ENCODE measurements at regions not wholly inside any gene's neighbourhood (a gene's known extent, or its start where the extent isn't known, plus 50 kb on each side); places are given as distances from the start of the nearest gene placed in this dataset.

GRCh38 chr9:113823421-113823820 is 52.7 kb upstream of the ZNF618 start:
- no peak overlapping the region for H2AFZ ChIP-seq (ENCODE audit: low read depth, low read length)
- no peak overlapping the region for H3K9ac ChIP-seq (ENCODE audit: low read length)
- no peak overlapping the region for H4K8ac ChIP-seq (ENCODE audit: low read length)
- no peaks in the 10 kb centered on the region for H3K79me1 ChIP-seq (replicated peaks; ENCODE audit: low read length, poor library complexity, severe bottlenecking)
- no peak overlapping the region for H3K14ac ChIP-seq (ENCODE audit: low read length in 2 of 2)
- no peaks in the 10 kb centered on the region for H3K36me3 ChIP-seq (ENCODE audit: control insufficient read depth in 1 of 2, insufficient read depth in 2 of 2, low read depth in 1 of 2, low read length in 2 of 2)
- H3K27ac ChIP-seq (ENCODE audit: low read length, poor library complexity, severe bottlenecking), result no peak overlapping the region
- H2BK12ac ChIP-seq (ENCODE audit: low read length in 2 of 2), result no peak overlapping the region
- no peak overlapping the region for H2BK15ac ChIP-seq (ENCODE audit: low read depth, poor library complexity, severe bottlenecking)
- peaks cover 14% of the 10 kb centered on the region for H3K9me3 ChIP-seq (ENCODE audit: control insufficient read depth, low read length)
- no peak overlapping the region for H2BK5ac ChIP-seq (ENCODE audit: low read depth, low read length, poor library complexity, severe bottlenecking)
- no peak overlapping the region for H3K4me2 ChIP-seq (ENCODE audit: low read length, poor library complexity, severe bottlenecking)
- no peak overlapping the region for H2BK120ac ChIP-seq (ENCODE audit: low read depth, low read length)
- DNase-seq, result no peak
- H4K91ac ChIP-seq (ENCODE audit: low read length), result no peak overlapping the region
- H3K4me3 ChIP-seq (ENCODE audit: insufficient read depth in 1 of 2, low read depth in 1 of 2, low read length in 2 of 2), result no peak overlapping the region
- H3K4ac ChIP-seq (ENCODE audit: low read depth in 1 of 2, low read length in 2 of 2), result no peak overlapping the region
- no peak overlapping the region for H3K18ac ChIP-seq (ENCODE audit: low read depth in 1 of 2, low read length in 2 of 2)
- no peaks in the 10 kb centered on the region for H3K4me1 ChIP-seq (ENCODE audit: control insufficient read depth, insufficient read depth, low read depth, low read length)
- H2AK5ac ChIP-seq (ENCODE audit: low read length, severe bottlenecking), result no peak overlapping the region
- H3K23ac ChIP-seq (ENCODE audit: low read length in 2 of 2), result no peak overlapping the region
- 93% methylated on average over 1 of the region's 1 CpG for WGBS
- peaks cover 0 to 4% of the 10 kb centered on the region in 2 experiments for H3K27me3 ChIP-seq (ENCODE audit: control insufficient read depth in 1 of 2, insufficient read depth in 1 of 2, low read length in 2 of 2)

Measured in mesenchymal stem cell (in vitro differentiated cells and primary cell).